HG03432 (cell line): ENCODE measurements at regions not wholly inside any gene's neighbourhood (a gene's known extent, or its start where the extent isn't known, plus 50 kb on each side); places are given as distances from the start of the nearest gene placed in this dataset.
"Not testable (repeated sequence)": the region's sequence is repeated elsewhere in the genome, so short reads cannot be mapped to it uniquely, and the experiment has no call there.

ENCODE experiments used
- ATAC-seq: cut with Tn5 transposase; IDR thresholded peaks from one replicate; pipeline ENCODE4 v1.9.1; 2021; ENCODE audit warnings: mild to moderate bottlenecking, moderate library complexity; ENCODE audit not compliant: unreplicated experiment

GRCh38 chr3:110821586-110821985 lies 250.0 kb upstream of the NECTIN3 start:
- ATAC-seq = no peak

GRCh38 chr3:110822971-110823370 lies 248.6 kb upstream of the NECTIN3 start:
- no peak for ATAC-seq

- ATAC-seq = no peak
Measured at GRCh38 chr3:110846971-110847370, 224.6 kb upstream of the NECTIN3 start.

- no peak for ATAC-seq
Measured at GRCh38 chr3:110849064-110849463, 222.6 kb upstream of the NECTIN3 start.

GRCh38 chr3:110851736-110852135 lies 219.9 kb upstream of the NECTIN3 start:
- ATAC-seq = no peak

- no peak for ATAC-seq
Measured at GRCh38 chr3:110855207-110855606, 216.4 kb upstream of the NECTIN3 start.

- ATAC-seq = no peak
Measured at GRCh38 chr3:110856916-110857315, 214.7 kb upstream of the NECTIN3 start.

- ATAC-seq = no peak
Measured at GRCh38 chr3:110858549-110858948, 213.1 kb upstream of the NECTIN3 start.

GRCh38 chr3:110859336-110859735 lies 212.3 kb upstream of the NECTIN3 start:
- no peak for ATAC-seq

GRCh38 chr3:110859993-110860392 lies 211.6 kb upstream of the NECTIN3 start:
- no peak for ATAC-seq

- ATAC-seq = no peak
Measured at GRCh38 chr3:110865934-110866333, 205.7 kb upstream of the NECTIN3 start.

GRCh38 chr3:110868106-110868505 lies 203.5 kb upstream of the NECTIN3 start:
- no peak for ATAC-seq

- ATAC-seq = no peak
Measured at GRCh38 chr3:110869736-110870135, 201.9 kb upstream of the NECTIN3 start.

GRCh38 chr3:110871869-110872268 lies 199.7 kb upstream of the NECTIN3 start:
- no peak for ATAC-seq

GRCh38 chr3:110878692-110879091 lies 192.9 kb upstream of the NECTIN3 start:
- ATAC-seq = no peak

GRCh38 chr3:110881069-110881468 lies 190.5 kb upstream of the NECTIN3 start:
- peak; percentile 96 for ATAC-seq

- no peak for ATAC-seq
Measured at GRCh38 chr3:110886222-110886893, 185.3 kb upstream of the NECTIN3 start.

GRCh38 chr3:110887176-110887575 lies 184.4 kb upstream of the NECTIN3 start:
- no peak for ATAC-seq

- not testable (repeated sequence) for ATAC-seq
Measured at GRCh38 chr3:110888625-110889375, 182.8 kb upstream of the NECTIN3 start.

GRCh38 chr3:110889376-110889699 lies 182.3 kb upstream of the NECTIN3 start:
- ATAC-seq = not testable (repeated sequence)

GRCh38 chr3:110894574-110894973 lies 177.0 kb upstream of the NECTIN3 start:
- no peak for ATAC-seq

- ATAC-seq = no peak
Measured at GRCh38 chr3:110895054-110895453, 176.6 kb upstream of the NECTIN3 start.

- ATAC-seq = no peak
Measured at GRCh38 chr3:110897046-110897445, 174.6 kb upstream of the NECTIN3 start.
